Type B pancreatic cell (in vitro differentiated cells): ENCODE measurements at regions not wholly inside any gene's neighbourhood (a gene's known extent, or its start where the extent isn't known, plus 50 kb on each side); places are given as distances from the start of the nearest gene placed in this dataset.

ENCODE experiments used
- DNase-seq: peaks from one replicate; pipeline ENCODE4 v3.0.0; 2021; ENCODE audit warnings: mixed read lengths; ENCODE audit not compliant: unreplicated experiment; ENCODE audit errors: extremely low spot score
- H3K27ac Mint-ChIP-seq: 2 replicates; pipeline ENCODE4 v1.8.0; 2021; ENCODE audit warnings: mild to moderate bottlenecking, mixed read lengths
- H3K27me3 Mint-ChIP-seq: 2 replicates; pipeline ENCODE4 v1.8.0; 2021; ENCODE audit warnings: mixed read lengths
- H3K36me3 Mint-ChIP-seq: 2 replicates; pipeline ENCODE4 v1.8.0; 2021; ENCODE audit warnings: mixed read lengths
- H3K4me1 Mint-ChIP-seq: one replicate; pipeline ENCODE4 v1.8.0; 2021; ENCODE audit warnings: mixed read lengths; ENCODE audit not compliant: unreplicated experiment
- H3K4me3 Mint-ChIP-seq: 2 replicates; pipeline ENCODE4 v1.8.0; 2021; ENCODE audit warnings: mild to moderate bottlenecking, mixed read lengths
- H3K9me3 Mint-ChIP-seq: 2 replicates; pipeline ENCODE4 v1.8.0; 2021; ENCODE audit warnings: mixed read lengths
- TF ChIP-seq, protein P1 (sequence below): fragments of 200-600 bp; sonication (generic); conservative IDR thresholded peaks from 2 replicates; pipeline ENCODE4 v1.5.0; 2021; ENCODE audit warnings: antibody characterized with exemption, mild to moderate bottlenecking

DNA sequence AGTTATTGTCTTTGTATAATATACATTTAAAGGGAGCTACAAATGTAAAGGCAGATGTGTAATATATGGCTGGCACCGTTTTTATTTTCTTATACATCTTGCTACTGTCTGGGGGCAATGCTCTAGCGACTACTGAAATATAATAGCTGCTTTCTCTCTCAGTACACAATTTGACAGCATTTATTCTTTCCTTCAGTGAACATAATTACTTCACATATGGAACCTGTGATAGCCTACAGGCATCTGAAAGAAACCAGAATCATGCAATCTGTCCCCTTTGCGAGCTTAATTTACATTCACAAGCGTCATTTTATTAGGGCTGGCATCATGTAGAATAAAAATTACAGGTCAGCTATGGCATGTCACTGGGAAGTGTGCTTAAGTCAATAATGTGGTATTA lies 557.5 kb upstream of the PTBP2 start:
- DNase-seq, result no peak
- TF ChIP-seq, protein P1, sequence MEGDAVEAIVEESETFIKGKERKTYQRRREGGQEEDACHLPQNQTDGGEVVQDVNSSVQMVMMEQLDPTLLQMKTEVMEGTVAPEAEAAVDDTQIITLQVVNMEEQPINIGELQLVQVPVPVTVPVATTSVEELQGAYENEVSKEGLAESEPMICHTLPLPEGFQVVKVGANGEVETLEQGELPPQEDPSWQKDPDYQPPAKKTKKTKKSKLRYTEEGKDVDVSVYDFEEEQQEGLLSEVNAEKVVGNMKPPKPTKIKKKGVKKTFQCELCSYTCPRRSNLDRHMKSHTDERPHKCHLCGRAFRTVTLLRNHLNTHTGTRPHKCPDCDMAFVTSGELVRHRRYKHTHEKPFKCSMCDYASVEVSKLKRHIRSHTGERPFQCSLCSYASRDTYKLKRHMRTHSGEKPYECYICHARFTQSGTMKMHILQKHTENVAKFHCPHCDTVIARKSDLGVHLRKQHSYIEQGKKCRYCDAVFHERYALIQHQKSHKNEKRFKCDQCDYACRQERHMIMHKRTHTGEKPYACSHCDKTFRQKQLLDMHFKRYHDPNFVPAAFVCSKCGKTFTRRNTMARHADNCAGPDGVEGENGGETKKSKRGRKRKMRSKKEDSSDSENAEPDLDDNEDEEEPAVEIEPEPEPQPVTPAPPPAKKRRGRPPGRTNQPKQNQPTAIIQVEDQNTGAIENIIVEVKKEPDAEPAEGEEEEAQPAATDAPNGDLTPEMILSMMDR, result no peak
- H3K27ac Mint-ChIP-seq, result no peak overlapping the region
- peaks cover 10% of the 10 kb centered on the region for H3K4me1 Mint-ChIP-seq
- H3K9me3 Mint-ChIP-seq, result peaks cover 6% of the 10 kb centered on the region
- H3K27me3 Mint-ChIP-seq, result no peaks in the 10 kb centered on the region
- no peak overlapping the region for H3K4me3 Mint-ChIP-seq
- H3K36me3 Mint-ChIP-seq, result no peaks in the 10 kb centered on the region

DNA sequence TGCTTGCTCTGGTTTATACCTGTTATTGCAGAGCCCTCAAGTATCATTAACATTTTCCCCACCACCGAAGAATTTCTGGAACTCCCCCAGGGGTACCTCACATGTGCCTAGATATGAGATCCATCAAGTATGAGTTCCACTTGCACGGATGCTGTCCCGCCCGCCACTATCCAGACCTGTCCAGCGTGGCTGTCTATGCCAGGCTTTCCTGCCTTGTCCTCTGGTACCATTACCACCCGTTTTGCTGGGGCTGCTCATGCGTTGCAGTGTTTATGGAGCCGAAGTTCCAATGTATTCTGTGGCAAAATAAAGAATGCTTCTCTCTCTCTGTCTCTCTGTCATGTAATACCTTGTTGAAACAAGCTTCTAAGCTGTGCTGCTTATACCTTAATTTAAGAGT lies 543.5 kb upstream of the PTBP2 start:
- H3K9me3 Mint-ChIP-seq, result no peaks in the 10 kb centered on the region
- no peaks in the 10 kb centered on the region for H3K4me1 Mint-ChIP-seq
- H3K27ac Mint-ChIP-seq, result no peak overlapping the region
- TF ChIP-seq, protein P1, result no peak
- DNase-seq, result no peak
- no peak overlapping the region for H3K4me3 Mint-ChIP-seq
- no peaks in the 10 kb centered on the region for H3K36me3 Mint-ChIP-seq
- H3K27me3 Mint-ChIP-seq, result no peaks in the 10 kb centered on the region

DNA sequence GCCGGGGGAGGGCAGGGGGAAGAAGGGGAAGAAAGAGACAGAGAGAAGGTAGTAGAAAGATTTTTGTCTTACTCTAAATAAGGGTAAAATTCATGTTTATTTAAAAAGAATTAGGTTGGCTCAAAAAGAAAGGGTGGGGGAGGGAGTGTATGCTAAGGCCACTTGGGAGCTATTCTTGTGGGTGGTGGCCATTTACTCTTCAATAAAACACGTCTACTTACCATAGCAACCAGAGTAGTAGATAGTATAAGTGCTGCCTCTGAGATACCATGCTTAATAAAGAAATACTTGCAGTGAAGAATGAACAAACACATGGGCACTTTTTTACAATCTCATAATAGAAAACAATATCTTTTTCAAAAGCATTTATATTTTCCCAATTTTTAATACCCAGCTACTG lies 538.1 kb upstream of the PTBP2 start:
- Mint-ChIP-seq H3K36me3 (no peaks in the 10 kb centered on the region), H3K9me3 (no peaks in the 10 kb centered on the region), H3K27ac (no peak overlapping the region), H3K4me3 (no peak overlapping the region), H3K27me3 (no peaks in the 10 kb centered on the region), H3K4me1 (peaks cover 5% of the 10 kb centered on the region)
- TF ChIP-seq, protein P1, result no peak
- DNase-seq, result no peak

DNA sequence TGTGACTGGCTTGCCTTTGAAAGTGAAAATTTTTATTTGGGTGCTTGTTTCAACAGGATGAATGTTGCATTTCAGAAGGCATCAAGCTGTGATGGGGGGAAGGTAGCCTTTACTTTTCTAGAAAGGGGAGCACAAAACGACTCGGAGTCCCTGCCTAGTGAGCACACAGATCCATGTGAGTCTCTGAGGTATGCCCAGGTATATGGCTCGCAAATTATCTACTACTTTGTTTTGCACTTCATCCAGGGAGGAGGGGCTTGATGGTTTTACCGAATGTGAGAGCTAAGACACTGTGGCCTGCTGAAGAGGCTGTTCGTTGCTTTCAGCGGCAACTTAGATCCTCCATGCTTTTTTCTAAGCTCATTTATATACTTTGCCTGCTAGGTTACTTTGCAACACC lies 537.7 kb upstream of the PTBP2 start:
- no peak for DNase-seq
- H3K9me3 Mint-ChIP-seq, result no peaks in the 10 kb centered on the region
- no peak overlapping the region for H3K27ac Mint-ChIP-seq
- TF ChIP-seq, protein P1, result no peak
- H3K4me3 Mint-ChIP-seq, result no peak overlapping the region
- H3K27me3 Mint-ChIP-seq, result no peaks in the 10 kb centered on the region
- H3K36me3 Mint-ChIP-seq, result no peaks in the 10 kb centered on the region
- peaks cover 5% of the 10 kb centered on the region for H3K4me1 Mint-ChIP-seq

DNA sequence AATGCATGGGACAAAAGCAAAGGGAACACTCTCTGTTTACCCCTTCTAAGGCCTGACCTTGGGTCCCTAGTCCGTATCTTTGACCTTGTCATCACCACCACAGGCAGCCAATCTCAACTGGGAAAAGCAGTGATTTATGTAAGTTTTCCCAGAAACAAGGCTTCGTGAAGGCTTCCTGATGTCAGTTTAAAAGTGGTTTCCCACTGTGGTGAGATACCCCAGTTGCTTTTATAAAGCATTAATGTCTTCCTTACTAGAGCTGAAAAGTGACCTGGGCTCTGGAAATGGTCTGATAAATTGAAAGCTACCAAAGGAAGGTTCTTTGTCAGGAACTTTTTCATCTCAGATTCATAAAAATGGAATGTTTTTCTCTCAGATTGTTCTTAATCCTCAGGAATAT lies 536.4 kb upstream of the PTBP2 start:
- TF ChIP-seq, protein P1, result no peak
- Mint-ChIP-seq H3K4me3 (no peak overlapping the region), H3K4me1 (peaks cover 5% of the 10 kb centered on the region), H3K27ac (no peak overlapping the region), H3K27me3 (no peaks in the 10 kb centered on the region), H3K36me3 (no peaks in the 10 kb centered on the region), H3K9me3 (no peaks in the 10 kb centered on the region)
- DNase-seq, result no peak

DNA sequence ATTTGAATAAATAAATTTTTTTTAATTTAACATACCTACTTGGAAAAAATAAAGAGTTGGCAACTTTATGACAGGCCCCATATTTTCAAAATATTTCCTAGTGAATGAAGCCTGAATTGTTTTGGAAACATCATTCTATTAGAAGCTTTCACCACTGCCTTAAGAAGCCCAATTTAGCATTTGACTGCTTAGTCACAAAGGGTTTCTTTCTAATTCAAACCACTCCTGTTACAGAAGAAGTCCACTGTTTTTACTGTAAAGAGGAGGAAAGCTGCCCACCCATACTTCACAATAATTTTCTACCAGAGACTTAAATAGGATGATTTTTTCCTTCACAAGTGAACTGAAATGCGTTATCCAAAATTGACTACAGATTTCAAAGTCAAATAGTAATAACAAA lies 534.6 kb upstream of the PTBP2 start:
- TF ChIP-seq, protein P1, result no peak
- Mint-ChIP-seq H3K36me3 (no peaks in the 10 kb centered on the region), H3K4me1 (peaks cover 5% of the 10 kb centered on the region), H3K27ac (no peak overlapping the region), H3K4me3 (no peak overlapping the region), H3K27me3 (no peaks in the 10 kb centered on the region), H3K9me3 (peaks cover 7% of the 10 kb centered on the region)
- no peak for DNase-seq
